NCI-H69 (cell line): ENCODE measurements at regions not wholly inside any gene's neighbourhood (a gene's known extent, or its start where the extent isn't known, plus 50 kb on each side); places are given as distances from the start of the nearest gene placed in this dataset.

Experiments used
- DNase-seq: peaks from one replicate; lab custom pipeline; 2025; lab: John Stamatoyannopoulos, UW

DNA sequence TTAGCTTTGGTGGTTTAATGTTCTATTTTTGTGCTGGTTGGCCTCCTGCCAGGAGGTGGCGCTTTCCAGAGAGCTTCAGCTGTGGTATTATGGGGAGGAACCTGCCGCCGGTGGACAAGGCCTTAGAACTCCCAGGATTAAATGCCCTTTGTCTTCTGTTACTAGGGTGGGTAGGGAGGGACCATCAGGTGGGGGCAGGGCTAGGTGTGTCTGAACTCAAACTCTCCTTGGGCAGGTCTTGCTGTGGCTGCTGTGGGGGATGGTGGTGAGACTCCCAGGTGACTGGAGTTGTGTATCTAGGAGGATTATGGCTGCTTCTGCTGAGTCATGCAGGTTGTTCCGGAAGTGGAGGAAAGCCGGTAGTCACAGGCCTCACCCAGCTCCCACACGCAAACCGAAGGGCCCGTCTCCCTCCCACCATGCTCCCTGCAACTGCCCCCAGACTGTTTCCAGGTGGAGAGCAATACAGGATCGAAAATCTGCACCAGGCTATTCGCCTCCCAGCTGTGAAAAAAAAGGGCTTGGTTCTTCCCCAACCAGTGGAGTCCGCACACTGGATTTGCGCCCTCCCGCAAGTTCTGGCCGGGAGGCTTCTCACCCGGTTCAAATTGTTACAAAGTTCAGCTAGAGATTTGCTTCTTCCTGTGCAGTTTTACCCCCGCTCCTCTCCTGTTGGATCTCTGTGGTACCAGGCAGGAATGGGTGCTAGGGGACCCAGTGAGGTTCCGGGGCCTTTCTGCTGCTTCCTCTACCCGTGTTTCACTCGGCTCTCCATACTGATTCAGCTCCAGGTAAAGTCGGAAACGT lies 220.5 kb downstream of the CENPF start:
- DNase-seq = peak; percentile 24

- no peak for DNase-seq
These were observed 221.8 kb downstream of the CENPF start for GRCh38 chr1:214824763-214825162.

GRCh38 chr1:214826619-214827018 lies 223.6 kb downstream of the CENPF start:
- DNase-seq = no peak

DNA sequence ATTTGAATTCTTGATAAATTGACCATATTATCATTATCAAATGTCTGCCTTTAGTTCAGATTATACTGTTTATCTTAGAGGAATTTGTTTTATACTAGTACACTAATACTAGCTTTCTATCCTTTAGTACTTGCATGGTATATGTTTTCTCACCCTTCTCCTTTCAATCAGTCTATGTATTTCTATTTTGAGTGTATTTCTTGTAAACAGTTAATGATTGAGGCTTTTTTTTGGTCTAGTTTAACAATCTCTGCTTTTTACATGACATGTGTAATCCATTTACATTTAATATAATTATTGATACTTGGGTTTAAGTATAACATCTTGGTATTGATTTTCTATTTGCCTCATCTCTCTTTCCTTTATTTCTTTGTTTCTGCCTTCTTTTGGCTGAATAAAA lies 224.9 kb downstream of the CENPF start:
- DNase-seq = no peak

GRCh38 chr1:214830941-214831340 lies 227.9 kb downstream of the CENPF start:
- DNase-seq = no peak

- DNase-seq = no peak
These were observed 229.0 kb downstream of the CENPF start for GRCh38 chr1:214831956-214832355.

DNA sequence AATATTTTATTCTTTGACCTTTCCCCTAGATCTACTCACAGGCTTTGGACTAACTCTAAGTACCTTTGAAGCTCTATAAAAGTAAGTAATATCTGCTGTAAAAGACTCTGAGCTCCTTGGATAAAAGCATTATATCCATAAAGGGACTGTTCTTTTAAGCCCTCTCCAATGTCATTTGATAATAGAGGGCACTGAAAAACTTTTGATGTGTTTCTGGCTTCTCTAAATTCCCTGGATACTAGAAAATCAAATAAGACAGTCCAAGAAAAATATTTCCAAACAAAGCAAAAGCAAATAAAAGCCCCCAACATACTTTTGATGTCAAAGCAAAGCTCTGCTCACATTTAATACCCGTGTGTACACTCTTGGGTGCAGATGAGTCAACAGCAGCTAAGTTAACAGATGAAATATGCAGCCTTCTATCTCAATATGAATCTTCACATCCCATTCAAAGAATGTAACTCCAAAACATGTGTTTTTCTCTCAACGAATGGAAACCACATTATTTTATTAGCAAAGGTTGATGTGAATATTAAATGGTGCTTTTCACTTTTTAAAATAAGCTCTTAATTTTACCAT lies 230.3 kb downstream of the CENPF start:
- DNase-seq = no peak

GRCh38 chr1:214837376-214837775 lies 234.4 kb downstream of the CENPF start:
- DNase-seq = no peak

DNA sequence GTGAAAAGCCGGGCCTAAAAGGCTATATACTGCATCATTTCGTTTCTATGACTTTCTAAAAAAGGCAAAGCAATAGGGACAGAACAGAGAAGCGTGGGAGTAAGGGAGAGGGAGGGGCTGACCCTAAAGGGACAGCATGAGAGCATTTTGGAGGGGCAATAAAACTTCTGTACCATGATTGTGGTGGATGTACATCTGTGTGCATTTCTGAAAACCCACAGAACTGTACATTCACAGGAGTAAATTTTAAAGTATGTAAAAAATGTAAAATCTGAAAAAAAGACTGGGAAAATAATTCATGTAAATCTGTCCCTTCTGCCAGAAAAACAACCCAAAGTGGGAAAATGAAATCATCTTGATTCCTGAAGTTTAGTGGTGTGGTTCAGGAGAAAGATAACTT lies 235.4 kb downstream of the CENPF start:
- DNase-seq = no peak

DNA sequence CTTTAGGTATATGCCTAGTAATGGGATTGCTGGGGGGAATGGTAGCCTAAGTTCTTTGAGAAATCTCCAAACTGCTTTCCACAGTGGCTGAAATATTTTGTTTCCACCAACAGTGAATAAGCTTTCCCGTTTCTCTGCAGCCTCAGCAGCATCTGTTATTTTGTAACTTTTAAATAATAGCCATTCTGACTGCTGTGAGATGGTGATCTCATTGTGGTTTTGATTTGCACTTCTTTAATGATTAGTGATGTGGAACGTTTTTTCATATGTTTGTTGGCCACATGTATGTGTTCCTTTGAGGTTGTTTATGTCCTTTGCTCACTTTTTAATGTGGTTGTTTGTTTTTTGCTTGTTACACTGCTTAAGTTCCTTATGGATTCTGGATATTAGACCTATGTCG lies 237.4 kb downstream of the CENPF start:
- no peak for DNase-seq

DNA sequence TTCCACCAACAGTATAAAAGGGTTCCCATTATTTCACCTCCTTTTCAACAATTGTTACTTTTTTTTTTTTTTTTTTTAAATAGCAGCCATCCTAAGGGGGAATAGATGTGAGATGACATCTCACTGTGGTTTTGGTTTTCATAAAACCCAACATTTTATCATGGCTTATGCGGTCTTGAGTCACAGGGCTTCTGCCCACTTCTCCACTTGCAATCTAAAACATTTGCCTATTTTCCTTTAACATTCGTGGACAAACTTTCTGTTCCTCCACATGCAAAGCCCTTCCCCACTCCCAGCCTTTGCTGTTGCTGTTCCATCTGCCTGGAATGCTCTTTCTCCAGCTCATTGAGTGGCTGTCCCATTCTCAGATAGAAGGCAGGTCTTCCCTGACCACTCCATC lies 239.7 kb upstream of the KCNK2 start:
- no peak for DNase-seq

DNA sequence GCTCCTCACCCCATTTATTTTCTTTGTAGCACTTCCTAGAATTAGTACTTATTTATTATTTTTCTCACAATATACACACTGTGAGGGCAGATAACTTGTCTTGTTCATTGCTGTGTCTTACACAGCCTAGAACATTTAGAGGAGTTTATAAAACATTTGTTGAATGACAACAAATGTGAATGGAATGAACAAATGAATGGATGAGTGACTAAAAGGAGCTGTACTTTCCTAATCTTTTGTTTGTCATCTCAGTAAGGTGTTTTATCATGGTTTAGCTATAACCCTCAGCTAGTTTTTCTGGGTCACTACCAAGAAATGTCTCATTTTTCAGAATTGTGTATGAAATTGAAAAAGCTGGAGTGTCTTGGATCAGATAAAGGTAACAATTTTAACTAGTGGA lies 239.3 kb upstream of the KCNK2 start:
- DNase-seq = no peak

GRCh38 chr1:214844319-214844718 lies 238.2 kb upstream of the KCNK2 start:
- no peak for DNase-seq

GRCh38 chr1:214846276-214846675 lies 236.3 kb upstream of the KCNK2 start:
- no peak for DNase-seq

GRCh38 chr1:214847071-214847810 lies 235.3 kb upstream of the KCNK2 start:
- no peak for DNase-seq

DNA sequence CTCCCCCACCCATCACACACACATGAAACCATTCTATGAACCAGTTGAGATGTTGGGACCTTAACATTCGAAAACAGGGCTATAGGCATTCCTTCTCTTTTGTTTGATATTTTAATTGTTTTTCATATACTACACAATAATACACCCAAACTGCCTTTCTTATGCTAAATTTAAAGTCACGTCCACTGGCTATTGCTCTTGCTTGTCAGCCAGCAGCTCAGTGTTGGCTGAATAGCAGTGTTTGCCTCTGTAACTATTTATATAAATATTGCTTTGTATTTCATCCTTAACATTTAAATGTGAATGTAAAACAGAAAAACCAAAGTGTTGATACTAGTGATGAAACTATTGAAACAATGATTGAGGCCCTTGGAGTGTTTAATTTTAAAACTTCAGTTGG lies 234.4 kb upstream of the KCNK2 start:
- DNase-seq = no peak

DNA sequence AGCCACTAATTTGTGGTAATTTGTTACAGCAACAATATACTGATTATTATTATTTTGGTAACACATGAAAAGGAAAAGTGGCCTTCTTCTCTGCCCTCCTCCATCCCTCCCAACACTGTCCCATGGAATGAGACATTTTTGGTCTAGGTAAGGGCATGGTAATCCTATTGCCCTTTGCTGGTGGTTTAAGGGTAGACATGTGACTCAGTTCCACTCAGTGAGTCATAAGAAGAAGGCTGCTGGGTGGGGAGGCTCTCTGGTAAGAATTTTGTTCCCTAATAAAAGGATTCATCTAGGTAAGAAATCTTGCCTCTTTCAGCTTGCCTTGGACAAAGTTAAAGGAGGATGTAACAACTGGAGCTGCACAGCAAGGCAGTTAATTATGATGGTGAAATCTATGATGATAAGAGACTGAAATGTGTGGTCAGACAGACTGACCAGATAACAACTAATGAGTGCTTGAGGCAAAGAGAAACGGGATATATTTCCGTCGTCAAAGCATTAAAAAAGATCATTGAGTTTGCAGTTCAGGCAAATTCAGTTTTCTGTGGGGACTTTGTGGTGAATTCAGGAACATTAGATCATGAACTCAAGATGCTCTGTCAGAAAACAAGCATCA lies 232.0 kb upstream of the KCNK2 start:
- no peak for DNase-seq

DNA sequence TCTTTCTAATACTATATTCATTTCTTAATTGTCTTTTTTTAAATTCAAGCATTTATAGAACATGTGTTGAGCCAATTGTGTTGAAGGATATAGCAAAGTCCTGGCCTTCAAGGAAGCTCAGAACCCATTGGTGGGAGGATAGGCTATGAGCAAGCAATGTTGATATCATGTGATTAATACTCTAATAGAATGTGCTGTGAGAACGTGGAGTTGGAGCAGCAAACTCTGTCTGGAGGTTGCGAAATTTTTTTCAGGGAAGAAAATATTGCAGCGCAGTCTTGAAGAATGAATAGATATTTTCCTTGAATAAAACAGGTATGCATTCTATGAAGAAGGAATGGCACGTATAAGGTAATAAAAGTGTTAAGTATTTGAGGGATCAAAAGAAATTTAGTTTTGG lies 229.2 kb upstream of the KCNK2 start:
- DNase-seq = no peak

DNA sequence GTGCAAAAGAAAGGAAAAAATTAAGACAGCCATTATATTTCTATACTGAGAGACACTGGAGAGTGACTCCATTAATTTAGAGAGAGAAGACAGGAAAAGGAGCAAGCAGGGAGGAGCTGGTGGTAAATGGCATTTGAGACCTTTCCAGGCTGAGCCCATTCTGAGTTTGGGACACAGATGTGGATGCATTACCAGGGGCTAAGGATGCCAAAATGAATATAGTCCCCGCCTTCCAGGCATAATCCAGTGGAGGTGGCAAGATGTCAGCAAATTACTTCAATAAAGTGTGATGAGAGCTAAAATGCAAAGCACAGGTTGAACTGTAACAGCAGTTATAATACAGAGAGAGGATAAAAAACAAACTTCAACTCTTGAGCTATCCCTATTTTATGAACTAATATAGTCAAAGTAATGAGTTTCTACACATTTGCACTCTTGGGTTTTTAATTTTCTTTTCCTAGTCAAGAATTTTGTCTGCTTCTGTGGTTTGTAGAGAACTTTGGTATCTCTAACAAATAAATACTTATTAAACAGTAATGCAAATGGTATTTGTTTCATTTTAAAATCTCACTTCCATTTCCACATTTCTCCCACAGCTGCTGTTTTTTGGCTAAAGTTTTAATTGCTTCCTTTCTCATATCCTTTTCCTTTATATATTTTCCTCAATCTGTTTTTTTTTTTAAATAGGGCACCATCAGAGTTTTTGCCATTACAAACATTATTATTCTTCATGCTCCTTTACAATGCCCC lies 228.2 kb upstream of the KCNK2 start:
- no peak for DNase-seq

- no peak for DNase-seq
These were observed 225.7 kb upstream of the KCNK2 start for GRCh38 chr1:214856843-214857242.

- DNase-seq = no peak
These were observed 224.8 kb upstream of the KCNK2 start for GRCh38 chr1:214857716-214858115.

- peak; percentile 6 for DNase-seq
These were observed 222.9 kb upstream of the KCNK2 start for GRCh38 chr1:214859647-214860046.
